ENCODE measurements at regions not wholly inside any gene's neighbourhood (a gene's known extent, or its start where the extent isn't known, plus 50 kb on each side); places are given as distances from the start of the nearest gene placed in this dataset.
A peak's percentile ranks its signal among the peaks of the same experiment; 100 is the strongest.

DNA sequence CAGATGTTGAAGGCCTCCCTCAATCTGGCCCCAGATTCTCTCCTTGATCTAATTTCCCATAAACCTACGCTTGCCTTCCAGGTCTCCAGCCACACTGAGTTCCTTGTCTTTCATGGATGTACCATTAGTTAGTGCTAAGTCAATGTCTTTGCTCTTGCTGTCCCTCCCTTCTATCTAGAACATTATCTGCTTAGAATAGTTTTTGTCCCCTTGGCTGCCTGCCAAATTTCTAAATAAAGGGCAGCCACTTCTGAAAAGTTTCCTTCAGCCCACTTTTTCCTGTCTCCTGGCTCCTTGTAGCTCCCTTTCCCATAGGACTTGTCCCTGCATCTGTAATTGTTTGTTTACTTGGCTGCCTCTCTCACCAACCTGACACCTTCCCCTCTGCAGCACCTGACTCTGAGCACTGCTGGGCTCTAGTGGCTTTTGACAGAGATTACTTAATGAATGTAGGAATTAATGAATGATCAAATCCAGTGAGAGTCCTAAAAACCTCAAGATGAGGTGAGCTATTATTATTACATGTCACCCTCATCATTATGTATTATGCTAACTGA is 58.3 kb downstream of the CXCL12 start:
- no peak for DNase-seq

DNA sequence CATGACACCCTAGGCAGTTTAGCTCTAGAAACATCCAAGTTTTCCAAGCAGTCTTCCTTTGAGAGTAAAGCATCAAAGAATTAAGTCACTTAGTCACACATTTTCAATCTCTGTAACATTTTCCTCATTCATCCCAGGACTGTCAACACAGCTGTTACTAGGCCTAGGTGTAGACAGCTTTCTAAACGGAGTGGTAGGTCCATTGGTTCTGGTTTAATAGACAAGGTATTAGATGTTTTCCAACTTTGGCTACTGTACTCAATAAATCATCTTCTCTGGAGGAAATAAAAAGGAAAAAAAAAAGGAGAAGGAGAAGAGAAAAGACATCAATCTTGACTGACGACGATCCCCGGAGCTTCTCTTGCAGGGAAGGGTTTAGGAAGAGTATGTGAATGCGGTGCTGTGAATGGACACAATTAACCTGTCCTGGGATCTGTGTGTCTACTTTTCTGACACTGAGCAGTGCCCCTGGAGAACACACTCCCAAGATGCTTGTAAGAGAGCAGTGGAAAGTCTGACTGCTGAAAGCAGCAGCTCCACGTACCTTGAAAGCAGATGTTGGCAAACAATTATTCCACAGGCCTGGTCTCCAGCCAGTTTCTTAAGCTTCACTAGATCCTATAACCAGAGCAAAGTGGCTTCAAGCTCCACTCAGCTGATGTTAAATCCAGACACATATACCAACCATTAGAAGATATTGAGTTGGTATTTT is 59.1 kb downstream of the CXCL12 start:
- no peak for DNase-seq

DNA sequence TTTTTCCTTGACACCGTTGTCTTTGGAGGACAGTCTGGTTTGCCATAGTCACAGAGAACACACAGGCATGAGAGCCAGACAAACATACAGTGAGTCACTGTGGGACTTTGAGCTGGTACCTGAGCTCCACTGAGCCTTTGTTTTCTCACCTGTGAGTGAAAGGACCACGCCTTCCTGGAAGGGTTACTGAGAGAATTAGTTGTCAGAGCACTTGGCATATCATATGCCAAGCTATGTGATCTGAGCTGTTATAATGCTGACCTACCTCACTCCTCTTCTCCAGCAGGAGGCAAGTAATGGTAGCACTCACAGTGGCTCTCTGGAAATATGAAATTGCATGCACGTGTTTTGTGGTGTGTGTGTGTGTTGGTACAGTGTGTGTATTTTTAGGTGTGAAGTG is 59.7 kb downstream of the CXCL12 start:
- DNase-seq = no peak

DNA sequence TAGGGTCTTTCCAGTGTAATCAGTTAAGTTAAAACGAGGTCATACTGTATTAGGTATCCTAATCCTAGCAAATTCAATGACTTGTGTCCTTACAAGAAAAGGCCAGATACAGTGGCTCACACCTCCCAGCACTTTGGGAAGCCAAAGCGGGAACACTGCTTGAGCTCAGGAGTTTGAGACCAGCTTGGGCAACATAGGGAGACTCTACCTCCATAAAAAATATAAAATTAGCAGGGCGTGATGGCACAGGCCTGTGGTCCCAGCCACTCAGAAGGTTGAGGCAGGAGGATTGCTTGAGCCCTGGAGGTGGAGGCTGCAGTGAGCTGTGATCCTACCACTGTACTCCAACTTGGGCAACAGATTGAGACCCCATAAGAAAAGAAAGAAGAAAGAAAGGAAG is 61.1 kb downstream of the CXCL12 start:
- DNase-seq = no peak

DNA sequence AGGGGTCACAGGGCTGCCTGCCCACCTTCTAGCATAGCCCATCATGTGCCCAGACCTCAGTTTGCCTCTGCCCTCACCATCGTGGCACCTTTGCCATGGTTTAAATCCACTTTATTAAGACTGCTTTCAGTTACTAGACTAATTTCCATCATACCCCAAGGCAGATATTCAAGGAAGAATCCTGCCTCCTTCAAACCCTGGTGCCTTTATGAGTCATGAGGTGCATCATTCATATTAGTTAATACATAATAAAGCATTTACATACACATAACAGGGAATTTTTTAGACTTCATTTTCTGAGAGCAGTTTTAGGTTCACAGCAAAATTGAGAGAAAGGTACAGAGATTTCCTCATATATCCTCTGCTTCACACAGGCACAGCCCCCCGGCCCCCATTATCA is 62.8 kb downstream of the CXCL12 start:
- no peak for DNase-seq

DNA sequence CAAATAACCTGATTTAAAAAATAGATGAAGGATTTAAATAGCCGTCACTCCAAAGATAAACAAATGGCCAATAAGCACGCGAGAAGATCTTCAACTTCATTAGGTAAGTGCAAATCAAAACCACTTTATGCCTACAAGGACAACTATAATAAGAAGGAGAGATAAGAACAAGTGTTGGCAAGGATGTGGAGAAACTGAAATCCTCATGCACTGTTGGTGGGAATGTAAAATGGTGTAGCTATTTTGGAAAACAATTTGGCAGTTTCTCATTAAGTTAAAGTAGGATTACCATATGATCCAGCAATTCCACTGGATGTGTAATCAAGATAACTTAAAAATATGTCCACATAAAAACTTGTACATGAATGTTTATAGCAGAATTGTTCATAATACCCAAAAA is 64.1 kb downstream of the CXCL12 start:
- no peak for DNase-seq

DNA sequence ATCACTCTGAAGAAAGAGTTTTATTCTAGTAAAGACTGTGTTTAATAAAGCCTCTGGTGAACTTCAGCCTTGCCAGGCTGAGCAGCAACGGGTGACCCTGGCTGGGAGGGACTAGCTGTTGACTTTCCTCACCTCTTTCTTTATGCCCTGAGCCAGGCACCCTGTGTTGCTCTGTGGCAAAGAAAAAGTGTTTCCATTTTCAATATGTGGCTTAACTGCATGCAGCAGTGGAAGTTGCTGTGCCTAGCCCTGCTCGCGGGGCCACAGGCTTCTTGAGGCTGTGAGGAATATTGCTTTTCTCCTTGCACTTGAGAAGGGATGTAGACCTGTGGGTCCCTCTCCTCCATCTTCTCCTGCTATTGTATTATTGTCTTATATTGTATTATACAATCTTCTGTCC is 67.0 kb downstream of the CXCL12 start:
- no peak for DNase-seq

DNA sequence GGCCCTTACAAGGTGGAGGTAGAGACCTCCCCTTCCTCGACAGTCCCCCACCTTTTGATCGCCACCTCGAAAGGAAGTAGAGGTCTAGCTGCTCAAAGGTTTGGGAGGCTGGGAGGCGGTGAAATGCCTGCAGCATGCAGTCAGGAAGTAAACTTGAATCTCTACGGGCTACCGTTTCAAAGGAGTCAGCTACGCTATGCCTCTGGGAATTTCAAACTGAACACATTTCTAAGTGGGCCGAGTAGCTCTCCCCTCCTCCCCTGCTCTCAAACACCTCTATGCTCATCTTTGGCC is 68.0 kb downstream of the CXCL12 start:
- no peak for DNase-seq

DNA sequence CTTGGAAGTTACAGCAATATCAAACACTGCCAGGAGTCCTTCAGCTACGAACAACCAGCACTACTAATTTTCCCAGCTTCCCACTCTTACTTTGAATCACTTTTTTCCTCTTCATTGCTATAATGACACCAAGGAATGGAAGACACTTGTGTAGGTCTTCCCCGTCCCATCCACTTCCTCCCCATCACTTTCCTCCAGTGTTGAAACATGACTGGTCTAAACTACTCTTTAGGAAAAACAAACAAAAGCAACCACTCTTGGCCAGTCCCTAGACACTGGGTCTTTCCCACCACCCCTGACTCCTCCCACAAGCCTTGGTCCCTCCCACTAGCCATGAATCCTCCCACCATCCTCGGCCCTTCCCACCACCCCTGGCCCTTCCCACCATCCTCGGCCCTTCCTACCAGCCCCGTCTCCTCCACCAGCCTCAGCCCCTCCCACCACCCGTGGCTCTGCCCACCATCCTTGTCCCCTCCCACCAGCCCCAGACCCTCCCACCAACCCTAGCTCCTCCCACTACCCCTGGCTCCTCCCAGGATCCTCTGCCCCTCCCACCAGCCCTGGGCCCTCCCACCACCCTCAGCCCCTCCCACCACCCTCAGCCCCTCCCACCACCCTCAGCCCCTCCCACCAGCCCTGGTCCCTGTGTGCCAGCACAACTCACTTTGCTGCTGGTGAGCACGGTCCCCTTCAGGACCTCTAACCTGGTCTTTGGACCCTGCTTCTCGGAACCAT is 68.5 kb downstream of the CXCL12 start:
- DNase-seq = no peak

DNA sequence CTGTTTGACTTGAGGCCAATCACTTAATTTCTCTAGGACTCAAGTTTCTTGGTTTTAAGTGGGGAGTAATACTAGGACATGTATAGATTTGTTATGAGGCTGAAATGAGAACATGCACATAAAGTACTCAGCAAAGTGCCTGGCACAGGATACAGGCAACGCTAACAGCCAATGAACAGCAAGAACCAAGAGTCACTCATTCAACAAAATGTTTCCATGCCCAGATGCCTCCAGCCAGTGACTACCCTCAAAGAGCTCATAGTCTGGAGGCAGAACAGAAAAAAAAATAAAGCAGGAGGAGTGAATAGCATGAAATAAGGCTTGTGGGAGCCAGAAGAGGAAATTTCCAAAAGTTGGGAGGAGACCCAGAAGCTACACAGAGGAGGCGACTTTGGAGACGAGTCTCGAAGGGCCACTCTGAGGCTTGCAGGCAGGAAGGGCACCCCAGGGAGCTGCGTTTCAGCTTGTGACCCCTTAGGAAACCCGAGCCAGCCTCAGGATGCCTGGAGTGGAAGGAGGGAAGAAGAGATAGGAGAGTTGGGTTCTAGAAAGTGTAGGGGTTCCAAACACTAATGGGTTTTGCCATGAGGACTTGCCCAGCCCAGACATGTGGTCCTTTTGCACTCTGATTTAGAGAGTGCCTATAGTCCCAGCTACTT is 70.0 kb downstream of the CXCL12 start:
- no peak for DNase-seq

DNA sequence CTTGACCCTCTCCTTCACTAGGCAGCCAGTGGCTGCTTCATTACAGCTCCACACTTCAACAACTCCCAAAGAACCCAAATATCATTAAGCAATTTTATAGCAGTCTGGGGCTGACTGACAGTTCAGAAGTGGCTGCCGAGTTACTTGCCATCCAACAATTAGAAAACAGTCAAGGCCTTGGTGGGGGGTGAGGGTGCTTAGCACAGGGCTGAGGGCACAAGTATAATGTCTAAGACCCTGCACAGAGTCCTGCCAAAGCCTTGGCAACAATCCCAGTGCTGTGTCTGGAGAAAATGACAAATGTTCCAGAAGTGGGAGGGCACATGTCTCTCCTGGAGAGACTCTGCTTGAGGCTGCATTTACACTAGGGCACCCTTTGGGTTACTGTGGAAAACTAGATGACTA is 71.1 kb downstream of the CXCL12 start:
- no peak for DNase-seq

DNA sequence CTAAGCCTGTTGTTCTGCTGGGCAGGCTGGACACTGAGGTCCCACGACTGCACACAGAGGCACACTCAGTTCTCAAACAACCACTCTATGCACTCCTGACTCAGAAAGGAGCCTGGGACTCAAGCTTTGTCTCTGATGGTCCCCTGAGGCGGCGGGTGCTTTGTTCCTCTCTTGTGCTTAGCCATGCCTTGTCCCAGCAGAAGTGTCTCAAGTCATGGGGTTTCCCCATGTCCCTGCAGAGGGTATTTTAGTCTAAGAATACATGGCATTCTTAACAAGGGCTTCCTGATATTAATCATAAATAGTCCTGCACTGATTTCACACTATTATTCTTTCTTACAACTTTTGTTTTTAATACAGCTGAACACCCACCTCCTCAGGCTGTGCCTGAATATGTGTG is 72.5 kb downstream of the CXCL12 start:
- DNase-seq = no peak

DNA sequence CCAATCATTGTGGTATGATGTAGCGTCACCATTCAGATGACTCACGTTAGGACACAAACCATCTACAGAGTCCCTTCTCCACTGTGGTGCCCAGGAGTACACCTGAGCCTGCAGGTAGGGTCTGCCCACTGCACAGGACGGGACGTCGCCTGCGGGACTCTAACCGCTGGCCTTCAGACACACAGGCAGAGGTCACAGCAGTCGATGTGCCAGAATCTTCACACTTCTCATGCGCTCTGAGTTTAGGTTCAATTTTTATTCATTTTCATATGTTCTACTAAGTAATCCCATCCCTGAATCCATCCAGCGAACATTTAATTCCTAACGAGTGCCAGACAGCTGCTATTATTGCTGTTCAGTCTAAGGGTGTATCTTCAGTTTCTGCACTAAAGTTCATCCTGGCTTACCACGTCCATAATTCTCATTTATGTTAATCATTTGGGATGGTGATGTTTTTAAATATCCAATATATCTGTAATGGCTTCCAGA is 73.3 kb downstream of the CXCL12 start:
- DNase-seq = no peak

DNA sequence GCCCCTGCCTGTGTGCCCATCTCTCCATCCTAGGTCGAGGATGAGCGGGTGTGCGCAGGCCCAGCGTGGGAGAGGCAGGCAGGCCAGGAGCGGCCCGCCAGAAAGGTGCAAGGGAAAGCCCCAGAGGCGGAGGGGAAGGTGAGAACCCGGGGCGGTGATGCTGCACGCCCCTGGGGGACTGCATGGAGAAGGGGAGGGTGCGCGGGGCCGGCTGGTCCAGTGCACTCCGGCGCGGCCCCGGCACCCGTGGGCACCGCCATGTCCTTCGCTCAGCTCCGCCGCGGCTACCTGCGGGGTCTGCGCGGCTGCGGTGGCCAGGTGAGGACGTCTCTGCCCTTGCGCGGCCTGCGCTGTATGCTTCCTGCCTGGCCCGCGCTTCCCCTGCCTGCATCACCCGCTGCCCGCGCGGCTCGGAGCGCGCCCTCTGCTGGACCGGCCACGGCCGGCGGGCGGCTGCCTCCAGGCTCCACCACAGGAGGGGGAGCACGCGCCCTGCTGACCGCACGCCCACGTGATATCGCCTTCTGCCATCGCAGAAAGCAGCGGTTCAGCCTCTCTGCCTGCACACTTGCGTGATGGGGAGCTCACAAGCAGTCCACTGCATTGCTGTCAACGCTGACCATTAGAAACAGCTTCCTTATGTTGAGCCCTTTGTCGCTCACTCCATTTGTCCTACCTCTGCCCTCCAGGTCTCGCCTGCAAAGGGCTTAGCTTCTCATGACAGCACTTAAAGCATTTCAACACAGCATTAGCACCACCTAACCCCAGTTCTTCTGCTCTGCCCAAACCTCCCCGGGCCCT is 73.9 kb downstream of the CXCL12 start:
- peak; percentile 61 for DNase-seq

DNA sequence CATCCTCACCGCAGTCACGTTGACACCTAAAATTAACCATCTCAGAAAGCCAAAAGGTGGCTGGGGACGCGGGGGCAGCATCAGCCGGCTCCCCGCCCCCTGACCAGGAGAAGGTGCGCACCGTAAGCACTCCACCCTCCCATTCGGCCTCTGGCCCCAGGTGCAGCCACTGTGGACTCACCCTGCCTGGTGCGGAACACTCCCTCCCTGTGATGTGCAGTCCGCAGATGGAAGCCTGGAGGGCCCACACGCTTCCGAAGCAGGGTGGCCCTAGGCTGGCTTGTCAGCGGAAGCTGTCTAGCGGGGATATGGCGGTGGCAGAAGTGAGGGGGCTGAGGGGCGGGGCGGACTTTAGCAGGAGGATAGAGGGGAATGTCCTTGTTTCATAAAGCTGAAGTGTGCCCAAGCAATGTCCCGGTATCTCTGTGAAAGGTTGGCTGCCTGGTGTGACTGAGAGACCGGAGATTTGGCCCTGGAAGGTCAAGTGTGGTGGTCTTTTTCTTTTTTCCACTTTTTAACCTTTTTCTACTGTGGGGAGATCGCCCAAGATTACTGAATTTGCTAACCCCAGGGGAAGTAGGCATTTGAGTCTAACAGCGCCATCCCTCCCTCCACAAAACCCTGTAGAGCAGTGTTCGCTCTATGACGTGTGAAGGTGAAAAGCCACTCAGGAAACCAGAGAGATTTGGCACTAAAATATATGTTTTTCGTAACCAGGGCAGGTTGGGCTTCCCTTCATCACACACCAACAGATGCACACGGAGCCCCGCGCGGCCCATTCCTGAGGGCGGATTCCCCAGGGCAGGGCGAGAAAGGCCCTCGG is 74.7 kb downstream of the CXCL12 start:
- DNase-seq = no peak

DNA sequence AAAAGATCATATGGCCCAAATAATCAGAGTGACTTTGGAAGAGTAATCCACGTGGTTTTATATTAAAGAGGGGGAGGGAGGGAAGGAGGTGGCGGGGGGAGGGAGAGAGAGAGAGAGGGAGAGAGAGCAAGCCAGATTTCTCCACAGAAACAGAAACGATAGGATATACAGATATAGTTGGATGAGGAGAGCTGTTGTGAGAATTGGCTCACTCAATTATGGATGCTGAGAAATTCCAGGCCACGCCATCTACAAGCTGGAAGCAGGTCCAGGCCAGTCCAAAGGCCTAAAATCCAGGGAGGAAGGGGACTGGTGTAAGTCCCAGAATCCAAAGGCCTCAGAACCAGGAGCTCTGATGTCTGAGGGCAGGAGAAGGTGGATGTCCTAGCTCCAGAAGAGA is 75.5 kb downstream of the CXCL12 start:
- no peak for DNase-seq

DNA sequence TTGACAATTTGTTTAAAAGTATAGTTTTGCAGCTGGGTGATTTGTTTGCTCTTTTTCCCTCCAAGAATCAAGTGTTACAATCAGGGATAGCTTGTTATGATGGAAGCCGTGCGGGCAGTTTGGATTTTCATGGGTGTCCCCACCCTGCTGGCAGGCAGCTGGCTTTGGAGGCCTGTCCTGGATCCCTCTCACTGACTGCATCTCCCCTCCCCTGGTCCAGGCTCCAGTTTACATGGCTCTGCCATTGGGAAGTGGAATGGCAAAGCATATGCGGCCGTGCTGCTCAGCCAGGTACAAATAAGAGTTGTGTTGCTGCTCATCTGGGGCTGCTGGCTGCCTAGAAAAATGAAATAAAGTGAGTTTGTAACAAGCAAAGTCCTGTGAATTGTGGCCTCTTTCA is 76.0 kb downstream of the CXCL12 start:
- DNase-seq = no peak

DNA sequence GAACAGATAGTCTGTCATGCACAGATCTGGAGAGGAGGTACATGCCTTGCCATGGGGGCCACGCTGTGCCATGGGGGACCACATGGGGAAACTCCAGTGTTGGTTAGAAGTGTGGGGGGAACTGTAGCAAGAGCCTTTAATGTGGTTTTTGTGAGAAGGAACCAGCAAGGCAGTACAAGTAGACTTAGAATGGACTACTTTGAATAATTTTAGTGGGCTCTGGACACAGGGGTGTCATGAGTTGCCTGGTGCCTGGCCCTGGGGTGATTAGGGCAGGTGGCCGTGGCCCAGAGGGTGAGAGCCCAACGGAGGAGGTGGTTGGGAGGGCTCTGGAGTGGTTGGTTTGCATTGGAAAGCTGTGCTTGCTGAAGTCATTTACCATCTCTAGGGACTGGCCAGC is 77.2 kb downstream of the CXCL12 start:
- DNase-seq = no peak

DNA sequence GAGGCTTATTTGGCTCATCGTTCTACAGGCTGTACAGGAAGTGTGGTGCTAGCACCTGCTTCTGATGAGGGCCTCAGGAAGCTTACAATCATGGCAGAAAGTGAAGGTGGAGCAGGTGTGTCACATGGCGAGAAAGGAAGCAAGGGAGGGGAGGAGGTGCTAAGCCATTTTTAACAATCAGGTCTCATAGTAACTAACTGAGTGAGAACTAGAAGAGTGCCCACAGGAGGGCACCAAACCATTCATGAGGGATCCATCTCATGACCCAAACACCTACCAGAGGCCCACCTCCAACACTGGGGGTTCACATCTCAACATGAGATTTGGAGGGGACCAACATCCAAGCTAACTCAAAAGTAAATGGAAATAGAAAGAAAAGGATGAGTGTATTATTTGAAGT is 78.1 kb downstream of the CXCL12 start:
- no peak for DNase-seq

DNA sequence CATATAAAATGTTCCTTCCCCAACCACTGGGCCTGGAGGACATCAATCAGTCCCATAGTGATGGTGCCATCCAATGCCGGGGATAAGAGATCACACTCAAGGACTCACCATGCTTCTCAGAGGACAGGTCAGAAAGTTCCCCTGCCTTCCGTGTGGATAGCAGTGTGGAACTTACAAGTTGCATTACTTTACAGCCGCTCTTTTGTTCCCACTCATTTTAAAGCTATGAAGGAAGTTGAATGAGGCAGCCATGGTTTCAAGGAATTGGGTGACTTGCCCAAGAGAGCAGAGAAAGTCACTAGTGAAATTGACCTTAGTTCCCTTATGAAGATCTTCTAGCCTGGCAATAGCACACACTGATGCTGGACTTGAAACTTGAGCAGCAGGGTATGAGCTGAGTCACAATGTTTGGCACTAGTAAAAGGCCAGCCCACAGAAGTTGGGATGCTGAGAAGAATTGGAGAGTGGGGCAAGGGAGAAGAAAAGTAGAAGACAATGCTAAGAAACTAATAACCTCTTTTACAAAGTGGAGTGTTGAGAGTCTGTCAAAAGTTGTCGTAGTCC is 78.7 kb downstream of the CXCL12 start:
- no peak for DNase-seq

DNA sequence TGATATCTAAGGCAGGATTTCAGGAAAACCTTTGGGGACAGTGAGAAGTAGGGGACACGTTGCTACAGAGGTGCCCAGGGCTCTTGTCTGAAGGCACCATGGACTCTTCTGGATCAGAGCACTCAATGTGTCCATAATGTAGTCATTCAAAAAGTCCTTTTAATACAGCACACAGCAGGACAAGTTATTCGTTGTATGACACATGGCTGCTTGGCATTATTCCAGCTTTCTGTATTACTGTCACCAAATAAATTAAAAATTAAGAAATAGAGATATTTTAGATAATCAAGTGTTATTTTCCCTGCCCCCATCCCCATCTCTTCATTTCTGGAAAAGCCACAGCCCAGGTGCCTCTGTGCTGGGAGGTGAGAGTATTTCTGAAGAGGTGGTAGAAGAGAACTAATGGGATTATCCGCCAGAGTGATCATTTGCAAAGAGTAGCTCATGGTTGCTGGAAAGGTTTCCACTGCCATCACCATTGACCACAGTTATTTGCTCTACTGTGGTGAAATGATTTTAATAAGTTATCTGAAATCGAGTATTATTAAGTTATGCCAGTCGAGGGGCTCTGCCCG is 83.0 kb downstream of the CXCL12 start:
- no peak for DNase-seq
